ENCODE measurements at regions not wholly inside any gene's neighbourhood (a gene's known extent, or its start where the extent isn't known, plus 50 kb on each side); places are given as distances from the start of the nearest gene placed in this dataset.

DNA sequence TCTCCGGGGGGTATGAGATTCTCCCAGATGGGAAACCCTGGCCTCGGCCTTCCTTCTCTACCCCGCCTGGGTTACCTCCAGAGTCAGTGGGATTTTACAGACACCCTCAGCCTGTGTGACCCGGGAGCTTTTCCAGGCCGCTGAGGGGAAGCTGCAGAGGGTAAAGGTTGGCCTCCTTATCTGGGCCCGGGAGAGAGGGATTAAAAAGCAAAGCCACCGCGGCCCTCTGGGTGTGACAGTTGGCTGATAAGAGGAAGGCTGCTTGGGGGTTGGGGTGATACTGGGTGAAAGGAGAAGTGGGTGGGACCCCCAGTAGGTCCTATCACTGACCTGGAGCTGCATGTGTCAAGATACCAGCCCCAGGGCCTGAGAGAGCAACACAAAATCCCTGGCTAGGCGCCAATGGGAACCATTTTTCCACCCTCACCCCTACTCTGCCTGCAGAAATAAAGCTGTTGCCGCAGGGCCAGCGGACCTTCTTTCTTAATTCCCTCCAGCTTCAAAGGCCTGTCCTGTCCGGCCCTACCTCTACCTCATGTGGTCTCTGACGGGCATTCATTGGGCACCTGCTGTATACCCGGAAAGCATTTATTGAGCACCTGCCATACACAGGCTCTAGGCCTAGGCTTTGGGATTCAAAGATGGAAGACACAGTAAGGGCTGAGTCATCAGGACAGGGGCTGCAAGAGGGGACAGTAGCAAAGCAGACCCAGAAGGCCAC is 77.6 kb upstream of the GSE1 start:
- Histone ChIP-seq H3K4me3 (ENCODE audit: low read depth in 1 of 2, low read length in 2 of 2) (no peak overlapping the region), H3K9me3 (ENCODE audit: insufficient read depth, low read length, severe bottlenecking) (peaks cover 14% of the 10 kb centered on the region), H3K27me3 (ENCODE audit: insufficient read depth, low read length, poor library complexity) (no peaks in the 10 kb centered on the region), H2AFZ (ENCODE audit: low read depth, low read length) (no peak overlapping the region), H3K9ac (ENCODE audit: low read depth, low read length) (no peak overlapping the region), H3K36me3 (ENCODE audit: insufficient read depth, low read length) (peaks cover 13% of the 10 kb centered on the region; the same call in 1 of the 2 replicates), H4K20me1 (ENCODE audit: insufficient read depth, low read length) (no peaks in the 10 kb centered on the region), H3K4me1 (ENCODE audit: insufficient read depth, low read length) (no peaks in the 10 kb centered on the region), H3K79me2 (ENCODE audit: insufficient read depth, low read length) (no peaks in the 10 kb centered on the region), H3K4me2 (ENCODE audit: insufficient read depth, low read length) (no peak overlapping the region), H3K27ac (ENCODE audit: low read length) (no peak overlapping the region)
- DNase-seq: no peak
- 0 out of 3 replicates have a peak, but pooled peaks have one; percentile 10 for ATAC-seq (ENCODE audit: insufficient read depth, low read depth)
- no peak for TF ChIP-seq EZH2 (IDR thresholded peaks at IDR 0.05; ENCODE audit: borderline replicate concordance, low read depth, low read length, severe bottlenecking)
- TF ChIP-seq, protein P1, sequence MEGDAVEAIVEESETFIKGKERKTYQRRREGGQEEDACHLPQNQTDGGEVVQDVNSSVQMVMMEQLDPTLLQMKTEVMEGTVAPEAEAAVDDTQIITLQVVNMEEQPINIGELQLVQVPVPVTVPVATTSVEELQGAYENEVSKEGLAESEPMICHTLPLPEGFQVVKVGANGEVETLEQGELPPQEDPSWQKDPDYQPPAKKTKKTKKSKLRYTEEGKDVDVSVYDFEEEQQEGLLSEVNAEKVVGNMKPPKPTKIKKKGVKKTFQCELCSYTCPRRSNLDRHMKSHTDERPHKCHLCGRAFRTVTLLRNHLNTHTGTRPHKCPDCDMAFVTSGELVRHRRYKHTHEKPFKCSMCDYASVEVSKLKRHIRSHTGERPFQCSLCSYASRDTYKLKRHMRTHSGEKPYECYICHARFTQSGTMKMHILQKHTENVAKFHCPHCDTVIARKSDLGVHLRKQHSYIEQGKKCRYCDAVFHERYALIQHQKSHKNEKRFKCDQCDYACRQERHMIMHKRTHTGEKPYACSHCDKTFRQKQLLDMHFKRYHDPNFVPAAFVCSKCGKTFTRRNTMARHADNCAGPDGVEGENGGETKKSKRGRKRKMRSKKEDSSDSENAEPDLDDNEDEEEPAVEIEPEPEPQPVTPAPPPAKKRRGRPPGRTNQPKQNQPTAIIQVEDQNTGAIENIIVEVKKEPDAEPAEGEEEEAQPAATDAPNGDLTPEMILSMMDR (IDR thresholded peaks at IDR 0.05; ENCODE audit: borderline replicate concordance, extremely low read depth, low read length, poor library complexity, severe bottlenecking): no peak

DNA sequence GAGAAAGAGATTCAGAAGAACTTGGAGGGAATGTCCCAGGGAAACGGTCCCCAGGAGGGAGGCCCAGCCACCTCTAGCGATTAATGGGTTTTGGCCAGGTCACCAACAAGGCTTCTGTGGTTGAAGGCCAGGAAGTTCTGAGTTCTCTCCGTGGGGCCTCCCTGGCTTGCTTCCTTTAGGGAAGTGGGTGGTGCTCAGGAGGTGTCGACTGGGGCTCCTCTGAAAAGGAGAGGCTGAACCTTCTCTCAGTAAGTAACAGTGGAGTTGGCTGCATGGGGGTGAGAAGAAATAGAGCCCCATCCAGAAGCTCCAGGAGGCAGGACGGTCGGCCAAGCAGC is 77.1 kb upstream of the GSE1 start:
- H3K9me3 ChIP-seq (ENCODE audit: insufficient read depth, low read length, severe bottlenecking): peaks cover 14% of the 10 kb centered on the region
- DNase-seq (no peak), ATAC-seq (ENCODE audit: insufficient read depth, low read depth) (peak; percentile 33; the same call in 2 of the 3 replicates)
- TF ChIP-seq EZH2 (IDR thresholded peaks at IDR 0.05; ENCODE audit: borderline replicate concordance, low read depth, low read length, severe bottlenecking): no peak
- TF ChIP-seq, protein P1 (IDR thresholded peaks at IDR 0.05; ENCODE audit: borderline replicate concordance, extremely low read depth, low read length, poor library complexity, severe bottlenecking): no peak
- no peaks in the 10 kb centered on the region for H3K27me3 ChIP-seq (ENCODE audit: insufficient read depth, low read length, poor library complexity)
- no peaks in the 10 kb centered on the region for H4K20me1 ChIP-seq (ENCODE audit: insufficient read depth, low read length)
- no peak overlapping the region for H3K27ac ChIP-seq (ENCODE audit: low read length)
- no peaks in the 10 kb centered on the region for H3K79me2 ChIP-seq (ENCODE audit: insufficient read depth, low read length)
- no peak overlapping the region for H3K4me3 ChIP-seq (ENCODE audit: low read depth in 1 of 2, low read length in 2 of 2)
- H3K4me2 ChIP-seq (ENCODE audit: insufficient read depth, low read length): no peak overlapping the region
- no peak overlapping the region for H3K9ac ChIP-seq (ENCODE audit: low read depth, low read length)
- peaks cover 13% of the 10 kb centered on the region; the same call in 1 of the 2 replicates for H3K36me3 ChIP-seq (ENCODE audit: insufficient read depth, low read length)
- no peak overlapping the region for H2AFZ ChIP-seq (ENCODE audit: low read depth, low read length)
- no peaks in the 10 kb centered on the region for H3K4me1 ChIP-seq (ENCODE audit: insufficient read depth, low read length)

DNA sequence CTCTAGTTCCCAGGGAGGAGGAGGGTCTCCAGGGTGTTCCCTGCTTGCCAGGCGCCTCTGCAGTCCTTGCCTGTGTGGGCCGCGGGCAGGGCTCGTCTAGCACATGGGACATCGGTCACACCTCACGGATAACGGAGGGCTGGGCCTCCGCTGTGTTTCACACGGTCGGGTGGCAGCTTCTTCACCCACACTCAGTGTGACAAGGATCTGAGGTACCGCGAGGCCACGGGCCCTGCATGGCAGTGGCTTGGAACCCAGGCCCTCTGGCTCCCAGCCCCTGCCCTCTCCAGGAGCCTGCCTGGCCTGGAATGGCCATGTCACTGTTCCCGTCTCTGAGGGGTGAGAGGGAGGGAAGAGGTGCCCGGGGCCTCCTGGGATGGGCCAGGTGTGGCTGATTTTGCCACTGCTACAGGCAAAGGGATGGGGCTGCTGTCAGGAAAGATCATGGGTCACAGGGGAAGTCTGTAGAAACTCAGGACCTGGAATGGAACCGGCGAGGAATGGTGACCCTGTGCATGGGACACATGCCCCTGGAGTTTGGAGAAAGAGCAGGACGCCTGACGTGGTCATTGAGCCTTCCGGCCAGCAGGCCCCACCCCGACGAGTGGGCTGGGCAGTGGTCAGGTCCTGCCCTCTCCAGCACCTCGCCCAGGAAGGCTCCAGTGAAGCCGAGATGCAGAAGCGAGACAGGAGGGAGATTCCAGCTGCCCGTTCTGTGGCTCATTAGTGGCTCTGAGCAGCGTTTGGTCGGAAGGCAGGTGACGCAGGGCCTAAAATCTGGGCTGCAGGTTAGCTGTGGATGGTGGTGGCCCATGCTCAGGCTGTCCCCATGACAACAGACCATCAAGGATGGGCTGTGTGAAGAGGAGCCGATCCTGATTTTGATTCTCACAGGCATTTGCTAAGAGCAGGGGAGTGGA is 76.5 kb upstream of the GSE1 start:
- H2AFZ ChIP-seq (ENCODE audit: low read depth, low read length): no peak overlapping the region
- no peaks in the 10 kb centered on the region for H3K79me2 ChIP-seq (ENCODE audit: insufficient read depth, low read length)
- DNase-seq: no peak
- no peaks in the 10 kb centered on the region for H3K4me1 ChIP-seq (ENCODE audit: insufficient read depth, low read length)
- 0 out of 2 replicates have a peak, but pooled peaks cover 1% of the 10 kb centered on the region for H4K20me1 ChIP-seq (ENCODE audit: insufficient read depth, low read length)
- TF ChIP-seq, protein P1 (IDR thresholded peaks at IDR 0.05; ENCODE audit: borderline replicate concordance, extremely low read depth, low read length, poor library complexity, severe bottlenecking): no peak
- TF ChIP-seq EZH2 (IDR thresholded peaks at IDR 0.05; ENCODE audit: borderline replicate concordance, low read depth, low read length, severe bottlenecking): no peak
- no peak overlapping the region for H3K4me2 ChIP-seq (ENCODE audit: insufficient read depth, low read length)
- no peak overlapping the region for H3K4me3 ChIP-seq (ENCODE audit: low read depth in 1 of 2, low read length in 2 of 2)
- no peak overlapping the region for H3K27ac ChIP-seq (ENCODE audit: low read length)
- no peak overlapping the region for H3K9ac ChIP-seq (ENCODE audit: low read depth, low read length)
- H3K9me3 ChIP-seq (ENCODE audit: insufficient read depth, low read length, severe bottlenecking): peaks cover 14% of the 10 kb centered on the region
- peak; percentile 27; the same call in 1 of the 3 replicates for ATAC-seq (ENCODE audit: insufficient read depth, low read depth)
- no peaks in the 10 kb centered on the region for H3K27me3 ChIP-seq (ENCODE audit: insufficient read depth, low read length, poor library complexity)
- H3K36me3 ChIP-seq (ENCODE audit: insufficient read depth, low read length): peaks cover 13% of the 10 kb centered on the region; the same call in 1 of the 2 replicates
